GDM1 (cell line): ENCODE measurements at regions not wholly inside any gene's neighbourhood (a gene's known extent, or its start where the extent isn't known, plus 50 kb on each side); places are given as distances from the start of the nearest gene placed in this dataset.

Experiments
- DNase-seq: peaks from one replicate; lab custom pipeline; 2025; lab: John Stamatoyannopoulos, UW

DNA sequence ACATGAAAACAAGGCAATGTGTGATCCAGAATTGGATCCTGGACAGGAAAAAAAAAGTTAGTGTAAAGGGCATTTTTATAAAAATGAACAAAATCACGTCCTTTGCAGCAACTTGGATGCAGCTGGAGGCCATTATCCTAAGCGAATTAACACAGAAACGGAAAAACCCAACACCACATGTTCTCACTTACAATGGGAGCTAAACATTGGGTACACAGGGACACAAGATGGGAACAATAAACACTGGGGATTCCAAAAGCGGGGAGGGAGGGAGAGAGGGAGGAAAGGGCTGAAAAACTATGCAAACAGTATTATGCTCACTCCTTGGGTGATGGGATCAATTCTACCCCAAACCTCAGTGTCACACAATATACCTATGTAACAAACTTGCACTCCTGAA is 91.4 kb upstream of the BTBD3 start:
- DNase-seq: no peak

DNA sequence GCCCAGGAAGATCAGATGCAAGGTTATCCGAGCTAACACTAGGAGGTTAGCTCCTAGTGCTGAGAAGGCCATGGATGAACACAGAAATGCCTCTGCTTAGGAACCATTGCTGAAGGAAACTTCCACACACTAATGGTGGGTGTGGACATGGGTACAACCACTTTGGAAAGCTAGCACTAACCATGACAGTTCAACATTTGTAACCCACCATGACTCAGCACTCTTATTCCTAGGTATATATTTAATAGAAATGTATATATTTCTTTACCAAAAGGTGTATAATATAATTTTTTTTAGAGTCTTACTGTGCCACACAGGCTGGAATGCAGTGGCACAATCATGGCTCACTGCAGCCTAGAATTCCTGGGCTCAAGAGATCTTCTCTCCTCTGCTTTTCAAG is 85.3 kb upstream of the BTBD3 start:
- no peak for DNase-seq

GRCh38 chr20:11832851-11833250 is 84.8 kb upstream of the BTBD3 start:
- DNase-seq: no peak

DNA sequence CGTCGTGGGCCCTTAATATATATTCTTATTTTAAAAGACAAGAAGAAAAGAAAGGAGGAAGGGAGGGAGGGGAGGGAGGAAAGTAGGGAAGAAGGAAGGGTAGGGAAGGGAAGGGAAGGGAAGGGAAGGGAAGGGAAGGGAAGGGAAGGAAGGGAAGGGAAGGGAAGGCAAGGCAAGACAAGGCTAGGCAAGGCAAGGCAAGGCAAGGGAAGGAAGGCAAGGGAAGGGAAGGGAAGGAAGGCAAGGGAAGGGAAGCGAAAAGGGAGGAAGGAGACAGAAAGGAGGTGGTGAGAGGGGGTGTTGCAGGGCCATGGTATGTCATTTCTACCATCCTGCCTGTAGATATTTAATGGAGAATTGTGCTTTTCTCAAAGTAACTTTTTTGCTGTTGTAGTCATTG is 83.9 kb upstream of the BTBD3 start:
- DNase-seq: no peak

- DNase-seq: no peak
Observed at GRCh38 chr20:11838076-11838636, 79.5 kb upstream of the BTBD3 start.

GRCh38 chr20:11841972-11842461 is 75.7 kb upstream of the BTBD3 start:
- DNase-seq: no peak

DNA sequence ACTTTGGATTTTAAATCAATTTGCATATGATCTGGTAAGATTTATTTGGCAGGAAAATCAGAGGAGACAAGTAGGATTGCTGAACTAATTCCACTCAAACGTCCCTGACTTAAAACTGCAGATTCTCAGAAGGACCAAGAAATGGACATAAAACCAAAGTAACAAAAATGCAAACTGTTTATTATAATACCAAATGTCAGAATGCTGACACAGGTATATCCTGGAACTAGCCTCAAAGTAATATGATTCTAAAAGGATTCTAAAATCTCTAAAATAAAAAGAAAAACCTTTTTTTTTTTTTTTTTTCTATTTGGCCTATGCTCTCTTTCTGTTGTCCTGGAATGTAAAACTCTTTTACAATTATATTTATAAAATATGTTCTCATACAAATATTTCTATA is 74.4 kb upstream of the BTBD3 start:
- no peak for DNase-seq

- no peak for DNase-seq
Observed at GRCh38 chr20:11844691-11845090, 73.0 kb upstream of the BTBD3 start.

- DNase-seq: no peak
Observed at GRCh38 chr20:11845340-11845739, 72.4 kb upstream of the BTBD3 start.

GRCh38 chr20:11846131-11846530 is 71.6 kb upstream of the BTBD3 start:
- no peak for DNase-seq

GRCh38 chr20:11847827-11848226 is 69.9 kb upstream of the BTBD3 start:
- DNase-seq: no peak

DNA sequence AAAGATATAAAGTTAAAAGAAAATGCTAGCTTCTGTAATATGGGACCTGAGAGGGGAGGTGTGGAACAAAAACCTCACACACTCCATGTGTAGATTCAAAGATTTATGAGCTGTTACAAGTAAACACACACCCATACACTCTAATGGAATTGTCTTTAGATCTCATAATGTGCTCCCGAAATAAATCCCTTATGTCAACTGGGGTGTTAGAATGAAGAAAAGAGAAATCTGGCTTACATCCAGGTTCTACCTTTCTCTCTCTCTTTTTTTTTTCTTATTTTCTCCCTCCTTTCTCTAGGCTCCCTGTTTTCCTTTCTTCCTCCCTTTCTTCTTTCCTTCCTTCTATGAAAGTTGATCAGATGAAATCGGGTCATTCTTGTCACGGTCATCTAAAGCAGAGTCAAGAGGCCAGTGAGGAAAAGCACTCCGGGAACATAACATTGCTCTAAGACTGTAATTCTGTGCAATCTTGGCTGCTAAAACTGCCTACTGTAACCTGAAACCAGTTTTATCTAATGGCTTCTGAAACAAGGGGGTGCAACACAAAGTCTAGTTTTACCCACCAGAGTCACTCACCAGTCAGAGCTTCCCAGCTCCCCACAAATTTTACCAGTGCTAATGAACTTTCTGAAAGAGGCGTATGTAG is 68.3 kb upstream of the BTBD3 start:
- no peak for DNase-seq

DNA sequence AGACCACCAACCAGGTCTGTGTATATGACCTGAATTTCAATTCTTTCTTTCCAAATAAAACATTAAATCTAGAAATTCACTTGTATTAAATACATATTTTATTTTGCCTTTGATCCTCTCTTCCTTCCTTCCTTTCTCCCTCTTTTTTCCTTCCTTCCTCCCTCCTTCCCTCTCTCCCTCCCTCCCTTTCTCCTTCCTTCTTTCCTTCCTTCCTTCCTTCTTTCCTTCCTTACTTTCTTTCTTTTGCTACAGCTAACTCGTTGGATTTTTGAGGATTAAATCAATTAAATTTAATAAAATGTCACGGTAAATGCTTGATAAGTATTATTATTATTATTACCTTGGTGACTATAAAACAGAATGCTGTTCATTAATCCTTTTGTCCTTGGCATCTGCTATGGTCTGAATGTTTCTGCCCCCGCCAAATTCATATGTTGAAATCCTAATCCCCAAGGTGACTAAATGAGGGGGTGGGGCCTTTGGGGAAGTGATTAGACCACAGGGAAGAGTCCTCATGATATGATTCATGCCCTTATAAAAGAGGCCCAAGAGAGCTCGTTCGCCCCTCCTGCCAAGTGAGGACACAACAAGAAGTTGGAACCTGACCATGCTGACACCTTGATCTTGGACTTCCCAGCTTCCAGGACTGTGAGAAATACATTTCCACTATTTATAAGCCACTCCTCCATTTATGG is 67.6 kb upstream of the BTBD3 start:
- no peak for DNase-seq

DNA sequence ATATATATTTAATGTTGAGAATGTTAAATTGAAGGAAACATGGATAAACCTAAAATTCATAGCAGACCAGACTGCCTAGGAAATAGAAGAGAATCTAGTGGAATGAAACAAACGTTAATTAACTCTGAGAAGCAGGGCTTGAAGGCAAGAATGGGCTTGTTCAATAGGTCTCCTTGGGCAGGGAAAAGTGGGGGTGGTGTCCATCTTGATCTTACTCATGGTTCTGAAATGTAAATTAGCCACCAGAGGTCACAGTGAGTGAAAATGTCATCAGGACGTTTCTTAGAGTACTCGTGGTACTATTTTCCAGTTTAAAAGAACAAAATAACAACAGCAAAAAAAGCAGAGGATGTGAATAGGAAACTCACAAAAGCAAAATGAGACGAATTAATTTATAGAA is 66.8 kb upstream of the BTBD3 start:
- DNase-seq: no peak

- no peak for DNase-seq
Observed at GRCh38 chr20:11851646-11852045, 66.0 kb upstream of the BTBD3 start.

DNA sequence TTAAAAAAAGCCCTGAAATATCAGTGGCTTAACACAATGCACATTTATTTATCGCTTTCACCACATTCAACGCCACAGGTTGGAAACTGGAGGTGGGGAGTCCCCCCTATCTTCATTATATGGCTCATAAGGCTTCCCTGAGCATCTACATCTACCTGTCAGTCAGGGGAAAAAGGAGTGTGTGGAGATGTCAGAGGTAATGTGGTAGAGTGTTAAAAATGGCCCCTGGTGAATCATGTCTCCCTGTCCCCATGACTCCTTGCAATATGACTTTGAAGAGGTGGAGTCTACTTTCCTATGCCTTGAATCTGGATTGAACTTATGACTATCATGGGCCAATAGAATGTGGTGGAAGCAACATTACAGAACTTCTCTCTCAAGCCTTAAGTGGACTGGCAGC is 65.5 kb upstream of the BTBD3 start:
- no peak for DNase-seq

GRCh38 chr20:11852811-11853210 is 64.9 kb upstream of the BTBD3 start:
- no peak for DNase-seq

DNA sequence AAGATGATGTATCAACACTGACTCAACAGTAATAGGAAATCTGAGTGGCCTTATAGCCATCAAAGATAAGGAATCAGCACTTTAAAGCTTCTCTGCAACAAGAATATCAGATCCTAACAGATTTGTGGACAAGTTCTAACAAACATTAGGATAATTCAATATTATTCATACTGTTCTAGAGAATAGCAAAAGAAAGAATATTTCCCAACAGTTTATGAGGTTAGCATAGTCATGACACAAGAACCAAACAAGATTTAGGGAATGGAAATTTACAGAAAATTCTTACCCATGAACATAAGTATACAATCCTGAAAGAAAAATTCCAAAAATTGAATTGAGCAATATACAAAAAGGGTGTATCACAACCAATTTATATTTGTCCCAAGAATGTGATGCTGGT is 64.3 kb upstream of the BTBD3 start:
- no peak for DNase-seq

DNA sequence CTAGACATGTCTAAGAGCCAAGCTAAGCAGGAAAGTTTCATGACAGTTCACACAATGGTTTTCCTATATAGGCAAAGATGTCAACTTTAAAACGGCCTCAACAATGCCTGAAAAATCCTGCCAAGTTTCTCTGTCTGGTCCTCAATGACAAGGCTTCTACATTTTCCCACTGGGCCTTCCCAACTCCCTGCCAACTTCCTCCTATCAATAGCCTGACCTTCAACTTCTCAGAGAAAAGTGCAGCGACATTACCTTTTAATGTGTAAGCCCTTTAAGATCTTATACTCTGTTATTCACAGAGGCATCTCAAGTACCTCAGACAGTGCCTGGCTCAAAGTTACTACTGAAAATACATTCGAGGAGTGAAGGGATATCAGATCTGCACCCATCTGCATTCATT is 56.2 kb upstream of the BTBD3 start:
- no peak for DNase-seq

DNA sequence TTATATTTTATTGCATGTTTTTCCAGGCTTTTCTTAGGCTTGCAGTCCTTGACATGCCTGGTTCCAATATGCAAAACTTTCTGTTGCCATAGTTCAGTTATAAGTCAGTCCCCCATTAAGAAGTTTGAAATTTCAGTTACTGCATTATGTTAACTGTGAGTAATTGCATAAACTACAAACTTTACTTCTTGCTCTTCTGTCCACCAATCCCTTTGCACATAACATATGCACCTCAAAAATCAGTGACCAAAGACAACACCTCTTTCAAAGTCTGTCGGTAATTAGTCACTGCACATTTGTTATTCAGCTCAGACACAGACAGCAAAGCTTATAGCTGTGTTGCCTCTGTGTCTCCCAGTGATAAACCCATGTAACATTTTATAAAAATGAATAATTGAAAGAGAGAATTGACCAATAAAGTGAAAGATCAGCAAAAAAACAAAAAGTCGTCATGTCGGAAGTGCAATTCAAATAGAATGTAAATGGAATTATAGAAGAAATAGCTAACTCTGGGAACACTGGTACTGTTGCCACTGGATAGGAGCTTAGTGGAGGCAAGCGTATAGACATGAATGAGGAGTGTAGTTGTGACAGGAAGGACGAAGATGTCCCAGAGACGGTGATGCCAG is 50.3 kb upstream of the BTBD3 start:
- no peak for DNase-seq
